ENCODE measurements at regions not wholly inside any gene's neighbourhood (a gene's known extent, or its start where the extent isn't known, plus 50 kb on each side); places are given as distances from the start of the nearest gene placed in this dataset.

DNA sequence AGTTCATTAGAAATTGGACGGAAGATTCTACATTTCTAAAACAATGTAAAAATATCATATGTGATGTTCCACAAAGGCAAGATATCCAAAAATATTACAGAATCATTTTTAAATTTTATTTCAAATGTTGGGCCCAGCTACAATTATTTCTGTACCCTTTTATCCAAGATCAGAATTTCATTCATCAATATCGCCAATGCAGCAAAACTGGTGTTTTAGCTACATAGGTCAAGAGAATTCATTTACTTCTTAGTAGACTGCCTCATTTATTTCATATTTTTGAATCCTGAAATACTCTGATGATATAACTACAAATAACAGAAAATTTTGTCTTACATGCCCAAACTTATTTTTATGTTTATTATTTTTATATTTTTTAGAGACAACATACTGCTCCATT lies 143.1 kb downstream of the CMPK2 start:
- TF ChIP-seq TOX (CRISPR knock-in tag; IDR thresholded peaks at IDR 0.05; ENCODE audit: borderline replicate concordance): no peak
- no peak for TF ChIP-seq ISL1 (CRISPR knock-in tag; IDR thresholded peaks at IDR 0.05)
- TF ChIP-seq ZFP30 (CRISPR knock-in tag; IDR thresholded peaks at IDR 0.05): no peak
- no peak for TF ChIP-seq ZFP3 (CRISPR knock-in tag; IDR thresholded peaks at IDR 0.05)
- no peak for ATAC-seq

DNA sequence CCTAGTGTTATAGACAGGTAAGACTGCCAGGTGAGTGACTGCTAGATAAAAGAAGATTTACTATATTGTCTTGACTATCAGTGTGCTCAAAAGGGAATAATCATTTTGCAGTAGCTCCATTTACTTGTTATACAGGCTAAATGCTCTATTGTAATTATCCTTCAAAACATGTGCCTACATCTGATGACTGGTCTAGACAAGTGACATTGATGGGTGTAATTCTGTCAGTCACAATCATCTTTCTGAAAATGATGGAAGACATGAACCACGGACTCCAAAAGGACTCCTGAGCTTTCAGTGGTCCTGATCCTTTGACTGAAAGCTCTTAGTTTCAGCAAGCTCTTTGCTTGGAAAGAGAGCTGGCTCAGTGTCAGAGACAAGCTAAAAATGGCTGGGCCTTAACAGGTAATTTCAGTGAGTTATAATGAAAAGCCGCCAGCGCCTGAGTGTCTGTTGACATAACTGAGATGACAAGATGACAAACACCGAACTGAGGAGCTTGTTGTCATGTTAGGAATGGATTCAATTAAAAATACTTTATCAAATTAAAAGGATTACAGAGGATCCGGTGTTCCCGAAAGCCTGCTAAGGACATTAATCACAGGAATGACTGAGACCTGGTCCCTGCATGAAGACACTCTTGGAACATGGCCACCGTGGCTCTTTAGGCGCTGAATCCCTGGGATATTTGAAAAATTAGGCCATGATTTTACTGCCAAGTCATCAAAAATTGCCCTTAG lies 141.7 kb downstream of the CMPK2 start:
- TF ChIP-seq ZFP30 (CRISPR knock-in tag; IDR thresholded peaks at IDR 0.05): no peak
- no peak for TF ChIP-seq TOX (CRISPR knock-in tag; IDR thresholded peaks at IDR 0.05; ENCODE audit: borderline replicate concordance)
- TF ChIP-seq, protein P1, sequence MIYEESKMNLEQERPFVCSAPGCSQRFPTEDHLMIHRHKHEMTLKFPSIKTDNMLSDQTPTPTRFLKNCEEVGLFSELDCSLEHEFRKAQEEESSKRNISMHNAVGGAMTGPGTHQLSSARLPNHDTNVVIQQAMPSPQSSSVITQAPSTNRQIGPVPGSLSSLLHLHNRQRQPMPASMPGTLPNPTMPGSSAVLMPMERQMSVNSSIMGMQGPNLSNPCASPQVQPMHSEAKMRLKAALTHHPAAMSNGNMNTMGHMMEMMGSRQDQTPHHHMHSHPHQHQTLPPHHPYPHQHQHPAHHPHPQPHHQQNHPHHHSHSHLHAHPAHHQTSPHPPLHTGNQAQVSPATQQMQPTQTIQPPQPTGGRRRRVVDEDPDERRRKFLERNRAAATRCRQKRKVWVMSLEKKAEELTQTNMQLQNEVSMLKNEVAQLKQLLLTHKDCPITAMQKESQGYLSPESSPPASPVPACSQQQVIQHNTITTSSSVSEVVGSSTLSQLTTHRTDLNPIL (CRISPR knock-in tag; IDR thresholded peaks at IDR 0.05; ENCODE audit: low read depth): peak; percentile 88
- TF ChIP-seq ZFP3 (CRISPR knock-in tag; IDR thresholded peaks at IDR 0.05): 0 out of 2 replicates have a peak, but pooled peaks have one; percentile 27
- peak; percentile 51; the same call in 1 of the 2 replicates for TF ChIP-seq SNAI2 (CRISPR knock-in tag; IDR thresholded peaks at IDR 0.05)
- no peak for TF ChIP-seq ESRRG (CRISPR knock-in tag; IDR thresholded peaks at IDR 0.05)
- no peak for TF ChIP-seq ARNTL (CRISPR knock-in tag; IDR thresholded peaks at IDR 0.05; ENCODE audit: borderline replicate concordance, low read depth)
- TF ChIP-seq, protein P2, sequence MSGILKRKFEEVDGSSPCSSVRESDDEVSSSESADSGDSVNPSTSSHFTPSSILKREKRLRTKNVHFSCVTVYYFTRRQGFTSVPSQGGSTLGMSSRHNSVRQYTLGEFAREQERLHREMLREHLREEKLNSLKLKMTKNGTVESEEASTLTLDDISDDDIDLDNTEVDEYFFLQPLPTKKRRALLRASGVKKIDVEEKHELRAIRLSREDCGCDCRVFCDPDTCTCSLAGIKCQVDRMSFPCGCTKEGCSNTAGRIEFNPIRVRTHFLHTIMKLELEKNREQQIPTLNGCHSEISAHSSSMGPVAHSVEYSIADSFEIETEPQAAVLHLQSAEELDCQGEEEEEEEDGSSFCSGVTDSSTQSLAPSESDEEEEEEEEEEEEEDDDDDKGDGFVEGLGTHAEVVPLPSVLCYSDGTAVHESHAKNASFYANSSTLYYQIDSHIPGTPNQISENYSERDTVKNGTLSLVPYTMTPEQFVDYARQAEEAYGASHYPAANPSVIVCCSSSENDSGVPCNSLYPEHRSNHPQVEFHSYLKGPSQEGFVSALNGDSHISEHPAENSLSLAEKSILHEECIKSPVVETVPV (CRISPR knock-in tag; IDR thresholded peaks at IDR 0.05): peak; percentile 55; the same call in 1 of the 2 replicates
- TF ChIP-seq RARB (CRISPR knock-in tag; IDR thresholded peaks at IDR 0.05): no peak
- TF ChIP-seq, protein P3, sequence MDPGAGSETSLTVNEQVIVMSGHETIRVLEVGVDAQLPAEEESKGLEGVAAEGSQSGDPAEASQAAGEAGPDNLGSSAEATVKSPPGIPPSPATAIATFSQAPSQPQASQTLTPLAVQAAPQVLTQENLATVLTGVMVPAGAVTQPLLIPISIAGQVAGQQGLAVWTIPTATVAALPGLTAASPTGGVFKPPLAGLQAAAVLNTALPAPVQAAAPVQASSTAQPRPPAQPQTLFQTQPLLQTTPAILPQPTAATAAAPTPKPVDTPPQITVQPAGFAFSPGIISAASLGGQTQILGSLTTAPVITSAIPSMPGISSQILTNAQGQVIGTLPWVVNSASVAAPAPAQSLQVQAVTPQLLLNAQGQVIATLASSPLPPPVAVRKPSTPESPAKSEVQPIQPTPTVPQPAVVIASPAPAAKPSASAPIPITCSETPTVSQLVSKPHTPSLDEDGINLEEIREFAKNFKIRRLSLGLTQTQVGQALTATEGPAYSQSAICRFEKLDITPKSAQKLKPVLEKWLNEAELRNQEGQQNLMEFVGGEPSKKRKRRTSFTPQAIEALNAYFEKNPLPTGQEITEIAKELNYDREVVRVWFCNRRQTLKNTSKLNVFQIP (CRISPR knock-in tag; IDR thresholded peaks at IDR 0.05; ENCODE audit: borderline replicate concordance, low read depth): no peak; the same call in 1 of the 2 replicates
- TF ChIP-seq, protein P4, sequence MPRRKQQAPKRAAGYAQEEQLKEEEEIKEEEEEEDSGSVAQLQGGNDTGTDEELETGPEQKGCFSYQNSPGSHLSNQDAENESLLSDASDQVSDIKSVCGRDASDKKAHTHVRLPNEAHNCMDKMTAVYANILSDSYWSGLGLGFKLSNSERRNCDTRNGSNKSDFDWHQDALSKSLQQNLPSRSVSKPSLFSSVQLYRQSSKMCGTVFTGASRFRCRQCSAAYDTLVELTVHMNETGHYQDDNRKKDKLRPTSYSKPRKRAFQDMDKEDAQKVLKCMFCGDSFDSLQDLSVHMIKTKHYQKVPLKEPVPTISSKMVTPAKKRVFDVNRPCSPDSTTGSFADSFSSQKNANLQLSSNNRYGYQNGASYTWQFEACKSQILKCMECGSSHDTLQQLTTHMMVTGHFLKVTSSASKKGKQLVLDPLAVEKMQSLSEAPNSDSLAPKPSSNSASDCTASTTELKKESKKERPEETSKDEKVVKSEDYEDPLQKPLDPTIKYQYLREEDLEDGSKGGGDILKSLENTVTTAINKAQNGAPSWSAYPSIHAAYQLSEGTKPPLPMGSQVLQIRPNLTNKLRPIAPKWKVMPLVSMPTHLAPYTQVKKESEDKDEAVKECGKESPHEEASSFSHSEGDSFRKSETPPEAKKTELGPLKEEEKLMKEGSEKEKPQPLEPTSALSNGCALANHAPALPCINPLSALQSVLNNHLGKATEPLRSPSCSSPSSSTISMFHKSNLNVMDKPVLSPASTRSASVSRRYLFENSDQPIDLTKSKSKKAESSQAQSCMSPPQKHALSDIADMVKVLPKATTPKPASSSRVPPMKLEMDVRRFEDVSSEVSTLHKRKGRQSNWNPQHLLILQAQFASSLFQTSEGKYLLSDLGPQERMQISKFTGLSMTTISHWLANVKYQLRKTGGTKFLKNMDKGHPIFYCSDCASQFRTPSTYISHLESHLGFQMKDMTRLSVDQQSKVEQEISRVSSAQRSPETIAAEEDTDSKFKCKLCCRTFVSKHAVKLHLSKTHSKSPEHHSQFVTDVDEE (CRISPR knock-in tag; IDR thresholded peaks at IDR 0.05): peak; percentile 88; the same call in 1 of the 2 replicates
- no peak; the same call in 1 of the 2 replicates for TF ChIP-seq ZNF8 (CRISPR knock-in tag; IDR thresholded peaks at IDR 0.05)
- no peak; the same call in none of the 2 replicates for TF ChIP-seq GLIS3 (CRISPR knock-in tag; IDR thresholded peaks at IDR 0.05)
- TF ChIP-seq ISL1 (CRISPR knock-in tag; IDR thresholded peaks at IDR 0.05): peak; percentile 95
- TF ChIP-seq TCF4 (CRISPR knock-in tag; IDR thresholded peaks at IDR 0.05; ENCODE audit: borderline replicate concordance): peak; percentile 68; the same call in 1 of the 2 replicates
- no peak; the same call in 2 of the 3 replicates for ATAC-seq

DNA sequence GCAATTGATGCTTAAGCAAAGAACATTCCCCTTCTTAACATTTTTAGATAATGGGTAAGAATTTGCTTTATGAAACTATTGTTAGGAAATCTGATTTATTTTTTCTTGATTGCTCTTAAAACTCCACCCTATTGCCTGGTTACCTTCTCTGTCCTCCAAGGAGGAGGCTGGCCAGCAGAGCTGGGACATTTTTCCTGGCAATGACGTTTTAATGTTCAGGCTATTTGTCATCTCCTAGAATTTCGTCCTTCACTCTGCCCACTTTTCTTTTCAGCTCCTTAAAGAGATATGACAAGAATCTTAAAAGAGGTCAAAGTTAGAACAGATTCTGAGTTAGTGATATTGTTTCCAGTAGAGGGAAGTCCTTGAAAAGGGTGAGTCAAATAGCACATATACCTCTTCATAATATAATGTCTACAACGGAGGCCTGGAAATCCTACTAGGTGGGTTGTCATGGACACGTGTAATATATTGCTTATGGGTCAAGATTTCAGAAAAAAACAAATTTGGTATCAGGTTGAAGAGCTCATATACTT lies 141.0 kb downstream of the CMPK2 start:
- TF ChIP-seq TCF4 (CRISPR knock-in tag; IDR thresholded peaks at IDR 0.05; ENCODE audit: borderline replicate concordance): 0 out of 2 replicates have a peak, but pooled peaks have one; percentile 8
- TF ChIP-seq, protein P1 (CRISPR knock-in tag; IDR thresholded peaks at IDR 0.05; ENCODE audit: low read depth): 0 out of 2 replicates have a peak, but pooled peaks have one; percentile 5
- TF ChIP-seq SNAI2 (CRISPR knock-in tag; IDR thresholded peaks at IDR 0.05): no peak
- TF ChIP-seq, protein P2 (CRISPR knock-in tag; IDR thresholded peaks at IDR 0.05): 0 out of 2 replicates have a peak, but pooled peaks have one; percentile 3
- TF ChIP-seq ZNF8 (CRISPR knock-in tag; IDR thresholded peaks at IDR 0.05): no peak

More for the DNA sequence above, 141.0 kb downstream of the CMPK2 start:
- no peak for ATAC-seq

Data from SK-N-SH treated with all-trans-retinoic acid at 6 μM for 48 hours (cell line).